HG03469 (cell line): ENCODE measurements at regions not wholly inside any gene's neighbourhood (a gene's known extent, or its start where the extent isn't known, plus 50 kb on each side); places are given as distances from the start of the nearest gene placed in this dataset.

Experiments used
- ATAC-seq: cut with Tn5 transposase; IDR thresholded peaks from one replicate; pipeline ENCODE4 v1.9.1; 2021; ENCODE audit warnings: mild to moderate bottlenecking, moderate library complexity, moderate number of reproducible peaks; ENCODE audit not compliant: unreplicated experiment

DNA sequence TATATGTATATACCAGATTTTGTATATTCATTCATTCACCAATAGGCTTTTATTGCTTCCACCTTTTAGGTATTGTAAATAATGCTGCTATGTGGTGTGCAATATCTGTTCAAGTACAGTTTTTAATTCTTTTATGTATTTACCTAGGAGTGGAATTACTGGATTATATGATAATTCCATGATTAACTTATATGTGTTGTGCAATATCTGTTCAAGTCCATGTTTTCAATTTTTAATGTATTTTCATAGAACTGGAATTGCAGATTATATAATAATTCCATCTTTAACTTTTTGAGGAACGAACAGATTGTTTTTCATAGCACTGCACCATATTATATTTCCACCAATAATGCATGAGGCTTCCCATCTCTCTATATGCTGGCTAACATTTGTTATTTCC, 50.6 kb upstream of the L3MBTL4 start:
- no peak for ATAC-seq

DNA sequence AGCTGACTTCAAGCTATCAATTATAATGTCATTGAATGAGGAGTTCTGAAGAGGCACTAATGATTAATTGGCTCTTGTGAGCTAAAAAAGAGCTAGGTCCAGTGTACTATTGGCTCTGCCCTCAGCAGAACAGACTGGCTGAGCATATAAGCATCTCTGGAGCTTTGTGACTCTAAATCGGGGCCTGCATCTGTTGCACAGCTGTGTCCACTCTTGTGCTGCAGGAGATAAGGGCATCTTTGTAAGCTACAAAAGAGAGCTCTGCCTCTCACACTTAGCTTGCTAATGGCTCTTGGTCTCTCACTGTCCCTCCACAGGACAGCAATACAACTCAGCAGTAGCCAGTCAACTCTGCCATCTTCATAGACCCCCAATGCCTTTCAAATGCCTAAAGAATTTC, 61.5 kb upstream of the L3MBTL4 start:
- no peak for ATAC-seq

DNA sequence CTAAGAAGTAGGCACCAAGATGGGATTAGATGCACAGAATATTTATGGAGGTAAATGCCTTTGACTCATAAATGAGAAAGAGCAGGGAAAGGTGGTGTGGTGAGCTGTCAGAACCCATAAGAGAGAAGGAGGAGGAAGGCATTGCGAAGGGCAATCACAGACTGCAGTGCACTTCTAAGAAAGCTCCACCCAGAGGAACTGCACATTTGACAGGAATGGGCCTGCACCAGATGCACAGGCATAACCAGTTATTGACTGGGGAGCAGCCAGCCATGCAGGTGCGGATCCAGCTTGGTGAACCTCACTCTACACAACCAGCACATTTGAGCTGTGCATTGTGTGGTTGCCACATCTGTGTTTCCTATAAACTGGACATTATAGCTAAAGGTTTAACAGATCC, 62.2 kb upstream of the L3MBTL4 start:
- ATAC-seq, result no peak

DNA sequence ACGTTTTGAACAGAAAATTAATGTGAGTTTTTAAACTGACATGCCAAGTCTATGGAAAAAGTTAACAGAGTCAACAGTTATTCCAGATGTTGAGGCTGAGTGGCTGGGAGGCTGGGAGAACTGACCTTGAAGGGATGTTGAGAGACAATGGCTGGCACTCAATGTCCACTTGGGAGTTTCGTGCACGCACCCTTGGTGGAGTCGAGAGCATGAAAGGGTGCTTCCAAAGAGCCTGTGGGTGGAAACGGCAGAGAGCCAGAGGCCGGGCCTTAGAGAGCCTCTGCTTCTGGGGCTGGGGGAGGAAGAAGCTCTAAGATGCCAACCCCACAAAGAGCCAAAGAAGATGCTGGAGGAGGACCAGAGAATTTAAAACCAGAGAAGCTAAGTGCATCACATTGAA, 63.4 kb upstream of the L3MBTL4 start:
- ATAC-seq, result no peak

DNA sequence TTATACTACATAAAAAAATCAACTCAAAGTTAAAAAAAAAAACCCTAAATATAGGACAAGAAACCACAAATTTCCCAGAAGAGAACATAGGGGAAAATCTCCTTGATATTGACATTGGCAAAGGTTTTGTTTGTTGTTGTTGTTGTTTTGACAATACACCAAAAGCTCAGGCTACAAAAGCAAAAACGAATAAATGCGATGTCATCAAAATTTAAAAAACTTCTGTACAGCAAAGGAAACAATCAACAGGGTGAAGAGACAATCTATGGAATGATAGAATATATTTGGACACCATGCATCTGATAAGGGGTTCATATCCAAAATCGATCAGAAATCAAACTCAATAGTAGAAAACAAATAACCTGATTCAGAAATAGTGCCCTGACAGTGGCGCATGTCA, 65.0 kb upstream of the L3MBTL4 start:
- ATAC-seq, result no peak

DNA sequence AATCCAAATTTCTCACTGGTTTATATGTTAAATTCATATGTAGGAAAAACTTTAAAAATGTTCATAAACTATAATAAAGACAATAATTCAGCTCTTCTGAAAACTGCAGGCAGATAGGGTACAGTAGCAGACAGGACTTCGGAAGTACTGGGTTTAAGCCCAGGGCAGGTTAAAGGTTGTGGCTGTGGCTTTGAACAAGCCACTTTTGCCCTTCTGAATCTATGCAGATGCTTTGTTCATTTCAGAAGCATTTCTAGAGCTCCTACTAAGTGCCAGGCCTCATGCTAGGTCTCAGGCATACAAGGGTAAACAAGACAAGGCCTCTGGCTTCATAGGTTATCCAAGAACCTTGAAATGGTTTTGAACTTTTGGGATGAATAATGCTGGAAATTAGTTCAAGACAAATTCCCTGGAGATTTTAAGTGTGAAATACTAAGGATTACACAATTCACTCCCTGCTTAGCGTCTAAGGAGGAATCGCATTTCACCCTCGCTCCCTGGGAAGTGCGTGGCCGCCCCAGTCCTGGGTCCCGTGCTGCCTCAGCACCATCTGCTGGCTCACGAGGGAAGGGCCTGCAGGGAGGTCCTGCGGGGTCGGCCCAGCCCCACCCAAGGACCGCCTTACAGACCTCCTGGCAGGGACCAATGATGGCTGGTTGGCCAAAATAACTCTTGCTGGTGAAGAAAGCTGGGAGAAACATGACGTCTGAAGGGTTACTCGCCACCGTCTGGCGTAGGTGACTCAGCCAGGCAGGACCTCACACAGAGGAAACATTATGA, 67.7 kb upstream of the L3MBTL4 start:
- no peak for ATAC-seq

DNA sequence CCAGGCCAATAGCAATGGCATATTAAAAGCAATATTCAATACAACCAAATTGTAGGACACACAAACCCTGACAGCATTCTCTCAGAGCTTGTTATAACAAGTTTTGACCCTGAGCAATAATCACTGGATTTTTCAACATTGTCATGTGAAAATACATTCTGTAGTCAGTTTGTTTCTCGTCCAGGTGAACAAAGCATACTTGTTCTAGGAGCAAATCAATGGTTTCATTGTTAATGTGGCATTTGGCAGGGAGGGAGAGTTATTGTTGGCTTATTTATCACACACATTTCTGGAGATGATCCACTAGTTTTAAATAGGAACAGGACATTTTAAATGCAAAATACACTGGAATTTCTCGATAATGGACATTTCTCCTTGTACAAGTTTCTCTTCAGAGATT, 69.9 kb upstream of the L3MBTL4 start:
- no peak for ATAC-seq

DNA sequence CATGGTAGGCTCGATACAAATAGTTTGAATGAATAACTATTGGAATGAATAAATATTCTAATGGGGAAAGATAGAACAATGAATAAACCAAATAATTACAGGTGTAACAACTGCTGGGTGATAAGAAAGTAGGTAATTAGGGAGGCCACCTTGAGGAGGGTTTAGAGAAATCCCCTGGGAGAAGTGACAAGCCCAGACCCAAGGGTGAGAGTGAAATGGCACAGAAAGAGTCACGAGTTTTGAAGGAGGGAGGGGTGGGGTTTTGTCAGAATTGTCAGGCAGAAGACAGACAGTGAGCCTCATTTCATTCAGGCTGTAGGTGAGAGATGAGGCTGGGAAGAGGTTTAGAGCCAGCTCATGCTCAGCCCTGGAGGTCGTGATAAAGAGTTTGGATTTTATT, 71.6 kb upstream of the L3MBTL4 start:
- ATAC-seq, result no peak

DNA sequence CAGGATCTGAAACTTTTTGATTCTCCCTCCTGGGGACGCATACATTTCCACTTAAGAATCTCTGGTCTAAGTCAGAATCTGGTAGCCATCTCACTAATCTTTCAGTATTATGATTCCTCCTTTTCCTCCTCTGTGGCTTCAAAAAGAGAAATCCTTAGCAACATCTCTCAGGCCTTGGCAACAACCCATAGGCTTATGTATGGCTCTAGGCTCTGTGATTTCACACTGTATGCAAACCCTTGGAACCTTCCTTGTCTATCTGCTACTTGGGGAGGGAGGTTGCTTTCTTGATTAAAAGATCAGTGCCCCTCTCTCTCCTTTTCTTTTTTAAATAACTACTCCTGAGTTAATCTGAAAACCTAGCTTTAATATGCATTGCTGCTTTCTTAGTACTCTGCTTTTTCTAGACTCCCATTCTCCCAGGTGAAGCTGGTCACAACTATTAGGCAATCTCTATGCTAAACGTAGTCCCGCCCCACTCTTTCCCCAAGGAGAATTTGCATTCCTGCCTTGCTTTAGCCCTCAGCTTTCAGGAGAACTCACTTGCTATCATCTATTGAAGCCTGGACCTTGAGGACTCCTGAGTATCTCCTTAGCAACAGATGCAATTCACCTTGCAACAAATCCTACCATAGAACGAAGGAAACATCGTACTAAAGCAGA, 72.2 kb upstream of the L3MBTL4 start:
- no peak for ATAC-seq

DNA sequence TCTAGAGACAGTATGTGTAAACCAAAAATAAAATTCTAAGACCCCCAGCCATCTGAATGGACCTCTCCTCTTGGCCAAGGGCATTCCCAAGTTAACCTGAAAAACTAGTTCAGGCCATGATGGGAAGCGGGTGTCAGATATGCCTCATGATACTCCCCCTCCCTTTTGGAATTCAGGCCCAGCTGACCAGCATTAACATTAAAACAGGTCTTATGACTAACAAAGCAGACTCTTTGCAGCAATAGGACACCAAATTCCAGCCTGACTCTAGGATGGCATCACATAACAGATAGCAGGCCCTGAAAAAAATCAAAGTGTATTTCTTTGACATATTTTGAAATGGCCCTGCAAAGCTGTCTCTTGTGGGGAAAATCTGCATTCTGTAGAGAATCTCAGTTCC, 73.3 kb upstream of the L3MBTL4 start:
- no peak for ATAC-seq

DNA sequence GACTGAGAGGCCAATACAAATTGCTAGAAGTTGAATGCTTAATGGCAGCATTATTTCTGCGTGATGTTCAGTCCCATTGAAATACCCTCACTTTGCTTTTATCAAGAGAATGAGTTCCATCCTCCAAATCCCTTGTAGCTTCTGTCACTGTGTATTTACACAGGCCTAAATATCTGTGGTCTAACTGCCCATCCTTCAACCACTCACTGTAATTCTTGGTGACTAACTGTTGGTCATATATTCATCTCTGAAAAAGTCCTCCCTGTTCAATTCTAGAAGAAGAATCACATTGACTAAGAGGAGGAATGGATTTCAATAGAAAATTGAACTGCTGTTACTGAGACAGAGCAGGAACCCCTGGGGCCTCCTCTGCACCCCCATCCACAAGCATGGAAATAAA, 74.2 kb upstream of the L3MBTL4 start:
- ATAC-seq, result no peak

DNA sequence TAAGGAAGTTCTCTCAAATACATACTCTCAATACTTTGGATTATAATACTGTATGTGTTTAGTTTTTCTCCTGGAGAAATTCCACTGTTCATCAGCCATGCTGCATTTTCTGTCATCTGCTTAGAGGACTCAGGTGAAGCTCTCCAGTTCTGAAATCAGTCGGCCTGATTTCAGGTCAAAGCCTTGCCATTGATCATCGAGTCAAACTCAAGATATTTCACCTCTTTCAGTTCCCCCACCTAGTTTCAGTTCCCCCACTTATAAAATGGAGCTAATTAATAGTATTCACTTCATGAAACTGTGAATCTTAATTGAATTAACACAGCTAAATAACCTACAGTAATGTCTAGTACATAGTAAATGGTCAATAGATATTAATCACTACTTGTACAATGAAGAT, 75.3 kb upstream of the L3MBTL4 start:
- ATAC-seq, result no peak

DNA sequence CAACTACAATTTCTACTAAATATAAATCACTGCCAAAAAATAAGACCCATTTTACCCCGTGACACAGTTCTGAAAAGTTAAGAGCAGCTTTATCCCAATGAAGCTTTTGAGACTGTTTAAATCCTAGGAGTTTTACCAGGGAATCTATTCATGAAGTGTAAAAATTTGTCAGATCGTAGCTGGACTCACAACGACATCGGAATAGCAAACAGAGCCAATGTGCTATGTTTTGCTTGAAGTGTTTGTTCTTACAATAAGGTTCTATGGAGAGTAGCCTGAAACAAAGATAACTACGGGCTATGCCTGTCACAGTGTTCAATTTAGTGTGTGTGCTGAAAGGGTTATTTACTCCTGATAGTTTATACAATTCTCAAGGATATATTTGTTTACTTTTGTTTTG, 78.5 kb upstream of the L3MBTL4 start:
- no peak for ATAC-seq

DNA sequence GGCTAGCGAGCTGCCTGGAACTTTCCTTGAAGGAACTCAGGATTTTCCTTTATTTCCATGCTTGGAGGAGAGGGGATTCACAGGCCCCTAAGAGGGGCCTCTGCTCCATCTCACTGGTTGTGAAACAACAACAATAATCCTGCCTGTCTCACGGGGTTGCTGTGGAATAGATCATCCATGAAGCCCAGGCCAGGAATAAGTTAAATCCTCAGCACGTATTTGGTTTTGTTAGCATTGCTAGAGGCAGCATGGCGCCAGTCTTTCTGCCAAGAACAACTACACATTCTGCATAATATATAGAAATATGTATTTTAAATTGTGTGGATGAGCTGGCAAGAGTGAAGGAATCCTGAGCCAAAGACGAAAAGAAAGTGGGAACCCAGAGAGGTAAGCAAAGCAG, 80.8 kb upstream of the L3MBTL4 start:
- ATAC-seq, result no peak

DNA sequence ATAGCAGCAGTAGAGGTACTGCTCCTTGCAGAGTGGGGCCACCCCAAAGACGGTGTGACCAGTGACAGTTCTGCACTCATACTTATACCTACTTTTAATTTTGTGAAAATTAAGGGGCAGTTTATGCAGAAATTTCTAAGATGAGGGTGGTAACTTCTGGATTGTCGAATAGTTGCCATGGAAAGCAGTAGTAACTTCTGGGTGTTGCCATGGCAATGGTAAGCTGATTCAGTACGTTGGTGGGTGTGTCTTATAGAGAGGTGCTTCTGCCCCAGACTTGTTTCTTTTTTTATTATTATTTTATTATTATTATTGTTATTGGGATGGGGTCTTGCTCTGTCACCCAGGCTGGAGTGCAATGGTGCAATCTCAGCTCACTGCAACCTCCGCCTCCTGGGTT, 82.8 kb upstream of the L3MBTL4 start:
- no peak for ATAC-seq

DNA sequence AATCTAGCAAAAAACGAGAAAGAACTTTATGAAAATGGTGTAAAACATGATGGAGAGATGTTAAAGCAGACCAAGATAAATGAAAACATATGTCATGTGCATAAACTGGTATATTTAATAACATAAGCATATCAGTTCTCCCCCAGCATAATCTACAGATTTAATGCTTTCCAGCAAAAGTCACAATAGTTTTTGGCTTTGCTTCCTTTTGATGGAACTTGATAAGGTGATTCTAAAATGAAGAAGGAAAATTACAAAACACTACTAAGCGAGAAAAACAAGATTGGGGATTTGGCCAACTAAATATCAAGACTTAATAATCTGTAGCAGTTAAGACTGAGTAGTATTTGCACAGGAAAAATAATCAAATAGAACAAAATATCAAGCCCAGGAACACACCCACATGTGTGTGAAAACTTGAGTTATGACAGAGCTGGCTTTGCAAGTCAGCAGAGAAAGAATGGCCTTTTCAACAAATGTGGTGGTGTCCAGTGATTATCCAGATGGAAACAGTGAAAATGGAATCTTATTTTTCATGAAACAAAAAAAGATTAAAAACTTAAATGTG, 83.7 kb upstream of the L3MBTL4 start:
- no peak for ATAC-seq

DNA sequence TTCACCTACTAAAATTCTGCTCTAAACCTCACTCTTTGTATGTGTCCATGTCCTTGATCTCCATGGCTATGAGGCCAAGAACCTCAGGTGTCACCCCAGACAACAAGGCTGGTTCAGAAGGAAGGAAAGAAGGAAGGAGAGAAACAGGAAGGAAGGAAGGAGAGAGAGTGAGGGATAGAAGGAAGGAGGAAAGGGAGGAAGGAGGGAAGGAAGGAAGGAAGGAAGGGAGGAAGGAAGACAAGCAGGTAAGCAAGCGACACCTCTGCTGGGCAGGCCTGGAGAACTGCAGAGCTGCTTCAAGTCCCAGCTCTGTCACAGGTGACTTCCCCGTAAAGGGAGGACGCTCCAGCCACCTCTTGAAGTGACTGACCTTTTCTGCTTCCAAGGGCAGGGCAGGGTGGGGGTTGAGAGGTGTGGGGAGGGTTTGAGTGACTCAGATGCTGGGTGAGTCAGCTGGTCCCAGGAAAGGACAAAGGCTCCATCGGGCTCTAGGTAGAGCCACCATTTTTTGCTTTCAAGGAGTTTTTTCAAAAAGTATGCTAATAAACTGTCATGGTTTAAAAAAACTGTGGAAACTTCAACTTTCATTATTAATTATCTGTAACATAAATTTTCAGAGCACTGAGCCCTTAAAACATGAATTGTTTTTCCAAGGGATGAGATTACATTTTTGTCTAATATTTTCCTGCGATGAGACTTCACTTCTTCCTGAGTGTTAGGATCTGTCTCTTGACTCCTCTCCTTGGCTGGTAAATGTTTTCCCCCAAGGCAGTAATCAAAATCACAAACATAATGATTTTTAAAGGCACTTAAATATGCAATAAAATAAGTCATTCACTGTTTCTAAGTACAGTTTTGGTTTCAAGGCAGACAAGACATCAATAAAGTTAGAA, 90.1 kb upstream of the L3MBTL4 start:
- ATAC-seq, result no peak

DNA sequence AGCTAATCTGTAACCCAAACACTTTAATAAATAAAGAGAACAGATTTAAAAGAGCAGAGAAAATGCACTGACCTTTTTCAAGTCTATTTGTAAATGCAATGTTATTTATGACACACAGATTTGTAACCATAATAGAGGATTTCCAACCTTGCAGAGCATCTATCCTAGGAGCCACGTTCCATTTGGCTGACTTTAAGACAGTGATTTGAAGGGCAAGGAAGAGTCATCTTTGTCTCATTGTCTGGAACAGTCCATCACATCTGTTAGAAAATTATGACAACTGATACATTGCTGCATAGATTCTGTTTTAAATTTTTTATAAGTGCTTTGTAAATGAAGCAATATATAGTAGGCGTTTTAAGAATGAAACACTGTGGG, 90.8 kb upstream of the L3MBTL4 start:
- no peak for ATAC-seq

DNA sequence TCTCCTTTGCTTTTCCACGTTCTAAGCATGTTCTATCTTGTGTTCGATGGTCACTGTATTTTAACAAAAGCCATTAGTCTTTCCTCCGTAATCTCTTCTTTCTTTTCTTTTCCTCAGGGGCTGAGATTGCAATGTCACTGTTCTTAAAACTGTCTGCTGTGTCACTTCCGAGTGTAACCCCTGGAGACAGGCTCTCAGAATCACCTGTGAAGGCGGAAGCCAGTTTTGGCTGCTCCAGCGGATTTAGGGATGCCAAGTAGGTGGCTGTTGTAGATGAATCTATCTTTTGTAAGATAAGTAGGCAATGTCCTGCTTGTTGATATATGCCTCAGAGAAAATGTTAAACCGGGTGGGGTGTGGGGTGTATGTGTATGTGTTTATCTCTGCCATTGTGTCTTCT, 94.7 kb upstream of the L3MBTL4 start:
- no peak for ATAC-seq

DNA sequence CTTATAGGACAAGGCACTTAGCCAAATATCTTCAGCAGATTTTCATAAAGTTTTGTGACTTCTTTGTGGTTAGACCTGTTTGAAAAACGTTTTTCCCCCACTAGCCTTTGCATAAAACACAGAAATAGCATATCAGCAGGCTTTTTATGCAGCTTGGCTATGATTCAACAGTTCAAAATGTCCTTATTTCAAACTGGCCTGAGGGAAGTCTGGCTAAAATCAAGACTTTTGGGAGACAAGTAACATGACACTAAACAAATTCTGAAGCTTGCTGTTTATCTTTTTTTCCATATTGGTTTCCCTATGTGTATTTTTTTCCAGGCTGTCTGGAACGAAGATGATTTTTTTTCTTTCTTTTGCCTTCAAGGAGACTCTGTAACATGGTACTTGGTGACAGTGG, 95.1 kb upstream of the L3MBTL4 start:
- ATAC-seq, result no peak

DNA sequence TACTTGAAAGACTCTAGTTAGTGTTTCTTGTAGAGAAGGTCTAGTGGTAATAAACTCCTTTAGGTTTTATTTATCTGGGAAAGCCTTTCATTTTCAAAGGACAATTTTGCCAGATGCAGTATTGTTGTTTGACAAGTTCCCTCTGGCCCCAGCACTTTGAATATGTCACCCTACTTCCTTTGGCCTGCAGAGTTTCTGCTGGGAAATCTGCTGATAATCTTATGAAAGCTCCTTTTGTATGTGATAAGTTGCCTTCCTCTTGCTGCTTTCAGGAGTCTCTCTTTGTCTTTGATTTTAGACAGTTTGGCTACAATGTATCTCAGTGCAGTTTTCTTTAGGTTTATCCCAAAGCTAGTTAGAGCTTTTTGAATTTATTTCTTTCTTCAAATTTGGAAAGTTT, 106.2 kb upstream of the L3MBTL4 start:
- ATAC-seq, result no peak
